Tibial artery (tissue), 4 donors: ENCODE measurements at regions not wholly inside any gene's neighbourhood (a gene's known extent, or its start where the extent isn't known, plus 50 kb on each side); places are given as distances from the start of the nearest gene placed in this dataset.

Experiments used
- DNase-seq, 2 donors: peaks; one replicate each; pipeline ENCODE4 v3.0.0-alpha.2; 2019
- H3K27ac ChIP-seq, 2 donors: fragments of 200-600 bp; sonication (generic) in 1 of 2; 1 replicate in 1 of 2; 2 replicates in 1 of 2; pipeline ENCODE4 v1.5.1; 2018 to 2019; ENCODE audit warnings: mild to moderate bottlenecking in 1 of 2
- H3K27me3 ChIP-seq, 2 donors: fragments of 200-600 bp; sonication (generic) in 1 of 2; one replicate each; pipeline versions ENCODE4 v1.5.1 to v1.6.0; 2016 to 2019
- H3K36me3 ChIP-seq, 3 donors: fragments of 200-600 bp; sonication (generic) in 2 of 3; one replicate each; pipeline ENCODE4 v1.5.1; 2016 to 2019; ENCODE audit warnings: mild to moderate bottlenecking in 2 of 3
- H3K4me1 ChIP-seq, 4 donors: fragments of 200-600 bp; sonication (generic) in 2 of 4; 1 replicate in 3 of 4; 2 replicates in 1 of 4; pipeline ENCODE4 v1.5.1; 2016 to 2019
- H3K4me3 ChIP-seq, 2 donors: fragments of 200-600 bp; sonication (generic) in 1 of 2; 1 replicate in 1 of 2; 2 replicates in 1 of 2; pipeline ENCODE4 v1.5.1; 2018 to 2019; ENCODE audit warnings: mild to moderate bottlenecking in 2 of 2
- H3K9me3 ChIP-seq, 3 donors: fragments of 200-600 bp; sonication (generic) in 1 of 3; one replicate each; pipeline ENCODE4 v1.5.1; 2016 to 2019
- CTCF ChIP-seq, 2 experiments: fragments of 200-600 bp in 1 of 2; fragments of 450-650 bp in 1 of 2; IDR thresholded peaks; one replicate each; pipeline ENCODE4 v1.5.1; 2017 to 2019; ENCODE audit warnings: antibody characterized with exemption in 2 of 2, mild to moderate bottlenecking in 1 of 2, moderate library complexity in 1 of 2
- intact Hi-C: fragments of 100-400 bp; cut with DNase I; formaldehyde crosslinking; loops from one replicate; pipeline ENCODE4 v1.15.0; 2023; ENCODE audit warnings: low total_unique reads

- TF ChIP-seq CTCF (IDR thresholded peaks at IDR 0.05): no peak
- Histone ChIP-seq H3K4me1 (no peaks in the 10 kb centered on the region), H3K27ac (no peak overlapping the region), H3K27me3 (no peaks in the 10 kb centered on the region), H3K36me3 (no peaks in the 10 kb centered on the region), H3K9me3 (peaks cover 0 to 12% (median 12%) of the 10 kb centered on the region in 3 donors), H3K4me3 (no peak overlapping the region)
- intact Hi-C loops: no loop called here
- no peak for DNase-seq
Observed at GRCh38 chr1:87212431-87213134, 116.1 kb upstream of the LMO4 start.

GRCh38 chr1:87213135-87213515, 115.6 kb upstream of the LMO4 start:
- DNase-seq: no peak
- Histone ChIP-seq H3K9me3 (peaks cover 0 to 12% (median 12%) of the 10 kb centered on the region in 3 donors), H3K27ac (no peak overlapping the region), H3K4me1 (no peaks in the 10 kb centered on the region), H3K4me3 (no peak overlapping the region), H3K27me3 (no peaks in the 10 kb centered on the region), H3K36me3 (no peaks in the 10 kb centered on the region)
- no peak for TF ChIP-seq CTCF (IDR thresholded peaks at IDR 0.05)
- intact Hi-C loops: no loop called here

GRCh38 chr1:87215592-87215991, 113.1 kb upstream of the LMO4 start:
- Histone ChIP-seq H3K4me3 (no peak overlapping the region), H3K4me1 (no peaks in the 10 kb centered on the region), H3K36me3 (no peaks in the 10 kb centered on the region), H3K9me3 (peaks cover 0 to 12% (median 12%) of the 10 kb centered on the region in 3 donors), H3K27me3 (no peaks in the 10 kb centered on the region), H3K27ac (no peak overlapping the region)
- no peak for TF ChIP-seq CTCF (IDR thresholded peaks at IDR 0.05)
- DNase-seq: no peak
- intact Hi-C loops: no loop called here

GRCh38 chr1:87218618-87219017, 110.1 kb upstream of the LMO4 start:
- Histone ChIP-seq H3K27me3 (no peaks in the 10 kb centered on the region), H3K4me1 (no peaks in the 10 kb centered on the region), H3K27ac (no peak overlapping the region), H3K4me3 (no peak overlapping the region), H3K36me3 (no peaks in the 10 kb centered on the region), H3K9me3 (peaks cover 0 to 12% (median 12%) of the 10 kb centered on the region in 3 donors)
- no peak for TF ChIP-seq CTCF (IDR thresholded peaks at IDR 0.05)
- intact Hi-C loops: no loop called here
- DNase-seq: no peak

- Histone ChIP-seq H3K4me3 (no peak overlapping the region), H3K27ac (no peak overlapping the region), H3K9me3 (peaks cover 0 to 12% (median 12%) of the 10 kb centered on the region in 3 donors), H3K36me3 (no peaks in the 10 kb centered on the region), H3K27me3 (no peaks in the 10 kb centered on the region), H3K4me1 (no peaks in the 10 kb centered on the region)
- TF ChIP-seq CTCF (IDR thresholded peaks at IDR 0.05): no peak
- intact Hi-C loops: no loop called here
- no peak for DNase-seq
Observed at GRCh38 chr1:87219141-87219540, 109.5 kb upstream of the LMO4 start.
